Lower leg skin (tissue), 4 donors: ENCODE measurements at regions not wholly inside any gene's neighbourhood (a gene's known extent, or its start where the extent isn't known, plus 50 kb on each side); places are given as distances from the start of the nearest gene placed in this dataset.

Source experiments
- DNase-seq, 2 donors: peaks; one replicate each; pipeline ENCODE4 v3.0.0-alpha.2; 2019; ENCODE audit warnings: low spot score in 2 of 2
- H3K4me3 ChIP-seq: fragments of 200-600 bp; sonication (generic); 2 replicates; pipeline ENCODE4 v1.5.1; 2017; ENCODE audit warnings: mild to moderate bottlenecking, low read depth; ENCODE audit not compliant: poor library complexity, severe bottlenecking
- POLR2A ChIP-seq, 2 donors: fragments of 450-650 bp; IDR thresholded peaks; one replicate each; pipeline ENCODE4 v1.6.1; 2016 to 2017; ENCODE audit warnings: antibody characterized with exemption in 2 of 2, mild to moderate bottlenecking in 1 of 2, moderate library complexity in 1 of 2
- WGBS, 2 donors: methylation state at CpG; one replicate each; pipeline ENCODE4 v1.1.5; 2018; 5-methylcytosine and 5-hydroxymethylcytosine counted together
- intact Hi-C: fragments of 100-400 bp; cut with DNase I; formaldehyde crosslinking; loops from one replicate; pipeline ENCODE4 v1.15.0; 2023; ENCODE audit warnings: low total_unique reads
- TF ChIP-seq, protein P1 (sequence below), 3 donors: fragments of 450-650 bp; IDR thresholded peaks; one replicate each; pipeline ENCODE4 v1.5.1; 2016; ENCODE audit warnings: antibody characterized with exemption in 3 of 3, mild to moderate bottlenecking in 3 of 3, moderate library complexity in 2 of 3

DNA sequence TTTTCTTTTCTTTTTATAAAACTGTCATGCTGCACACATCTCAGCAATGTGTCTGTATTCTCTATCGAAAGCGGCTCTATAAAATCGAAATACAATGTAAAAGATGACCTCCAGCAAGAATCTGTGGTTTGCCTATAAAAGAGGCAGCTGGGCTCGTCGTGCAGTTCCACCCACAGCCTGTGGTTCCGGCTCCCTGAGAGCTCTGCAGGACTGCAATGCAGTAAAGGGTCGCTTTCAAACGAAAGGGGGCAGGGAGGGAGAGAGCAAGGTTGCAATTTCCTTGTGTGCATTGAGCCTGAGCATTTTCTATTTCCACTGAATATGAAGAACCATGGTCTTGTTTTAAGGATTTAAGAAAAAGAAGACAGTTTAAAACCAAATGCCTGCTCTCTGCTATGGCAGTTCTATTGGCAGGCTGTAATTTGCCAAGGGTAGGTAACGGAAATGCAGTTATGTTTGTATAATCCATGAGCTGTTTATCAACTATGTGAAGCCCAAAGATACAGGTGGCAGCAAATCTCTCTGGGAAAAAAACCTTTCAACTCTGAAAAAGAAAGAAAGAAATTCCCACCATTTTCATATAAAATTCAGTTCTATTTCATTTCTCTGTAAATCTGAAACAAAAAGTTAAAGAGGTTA lies 236.5 kb downstream of the HACE1 start:
- DNase-seq = no peak
- no peak overlapping the region for H3K4me3 ChIP-seq
- intact Hi-C loops = no loop called here
- 23 to 29% methylated on average over 9 of the region's 9 CpGs for WGBS, 2 donors
- TF ChIP-seq, protein P1, sequence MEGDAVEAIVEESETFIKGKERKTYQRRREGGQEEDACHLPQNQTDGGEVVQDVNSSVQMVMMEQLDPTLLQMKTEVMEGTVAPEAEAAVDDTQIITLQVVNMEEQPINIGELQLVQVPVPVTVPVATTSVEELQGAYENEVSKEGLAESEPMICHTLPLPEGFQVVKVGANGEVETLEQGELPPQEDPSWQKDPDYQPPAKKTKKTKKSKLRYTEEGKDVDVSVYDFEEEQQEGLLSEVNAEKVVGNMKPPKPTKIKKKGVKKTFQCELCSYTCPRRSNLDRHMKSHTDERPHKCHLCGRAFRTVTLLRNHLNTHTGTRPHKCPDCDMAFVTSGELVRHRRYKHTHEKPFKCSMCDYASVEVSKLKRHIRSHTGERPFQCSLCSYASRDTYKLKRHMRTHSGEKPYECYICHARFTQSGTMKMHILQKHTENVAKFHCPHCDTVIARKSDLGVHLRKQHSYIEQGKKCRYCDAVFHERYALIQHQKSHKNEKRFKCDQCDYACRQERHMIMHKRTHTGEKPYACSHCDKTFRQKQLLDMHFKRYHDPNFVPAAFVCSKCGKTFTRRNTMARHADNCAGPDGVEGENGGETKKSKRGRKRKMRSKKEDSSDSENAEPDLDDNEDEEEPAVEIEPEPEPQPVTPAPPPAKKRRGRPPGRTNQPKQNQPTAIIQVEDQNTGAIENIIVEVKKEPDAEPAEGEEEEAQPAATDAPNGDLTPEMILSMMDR (IDR thresholded peaks at IDR 0.05) = no peak
- TF ChIP-seq POLR2A (IDR thresholded peaks at IDR 0.05) = no peak

DNA sequence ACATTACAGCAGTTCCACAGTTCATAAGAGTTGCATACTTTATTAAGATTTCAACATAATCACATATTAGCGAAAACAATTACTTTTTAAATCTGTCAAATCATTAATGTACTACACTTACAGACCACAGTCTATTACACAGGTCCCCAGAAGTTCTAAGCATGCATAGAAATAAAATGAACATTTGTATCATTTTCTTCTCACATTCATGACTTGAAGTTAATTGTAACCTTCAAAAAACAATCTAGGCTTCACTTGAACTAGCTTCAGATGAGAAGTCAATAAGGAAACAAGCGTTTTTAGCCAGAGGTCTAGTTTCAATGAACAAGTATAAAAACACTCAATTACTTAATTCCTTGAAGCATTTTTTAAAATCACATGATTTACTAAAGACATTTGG lies 238.3 kb downstream of the HACE1 start:
- no peak for DNase-seq
- no peak overlapping the region for H3K4me3 ChIP-seq
- WGBS, 2 donors = 70 to 77% methylated on average over 2 of the region's 2 CpGs
- intact Hi-C loops = no loop called here
- TF ChIP-seq, protein P1 (IDR thresholded peaks at IDR 0.05) = no peak
- no peak for TF ChIP-seq POLR2A (IDR thresholded peaks at IDR 0.05)

DNA sequence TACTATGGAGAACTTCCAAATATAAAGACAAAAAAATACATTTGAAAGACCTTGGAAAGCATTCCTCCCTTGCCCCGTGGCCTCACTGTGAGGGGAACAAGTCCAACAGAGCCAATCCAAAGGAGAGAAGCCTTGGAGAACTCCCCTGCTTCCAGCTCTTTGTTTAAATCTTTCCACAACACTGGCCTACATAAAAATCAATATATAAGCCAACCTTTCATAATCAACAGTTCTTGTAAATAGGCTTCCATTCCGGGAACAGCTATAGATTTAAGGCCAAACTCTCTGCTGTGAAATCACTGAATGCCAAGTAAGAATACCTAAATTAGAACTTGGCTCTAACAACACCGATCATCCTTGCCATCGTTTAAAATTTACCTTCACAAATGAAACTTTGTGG lies 242.1 kb downstream of the HACE1 start:
- intact Hi-C loops = no loop called here
- H3K4me3 ChIP-seq = no peak overlapping the region
- TF ChIP-seq POLR2A (IDR thresholded peaks at IDR 0.05) = no peak
- TF ChIP-seq, protein P1 (IDR thresholded peaks at IDR 0.05) = no peak
- DNase-seq = no peak
- whole genome bisulfite sequencing, 2 donors = 43 to 45% methylated on average over 4 of the region's 4 CpGs

DNA sequence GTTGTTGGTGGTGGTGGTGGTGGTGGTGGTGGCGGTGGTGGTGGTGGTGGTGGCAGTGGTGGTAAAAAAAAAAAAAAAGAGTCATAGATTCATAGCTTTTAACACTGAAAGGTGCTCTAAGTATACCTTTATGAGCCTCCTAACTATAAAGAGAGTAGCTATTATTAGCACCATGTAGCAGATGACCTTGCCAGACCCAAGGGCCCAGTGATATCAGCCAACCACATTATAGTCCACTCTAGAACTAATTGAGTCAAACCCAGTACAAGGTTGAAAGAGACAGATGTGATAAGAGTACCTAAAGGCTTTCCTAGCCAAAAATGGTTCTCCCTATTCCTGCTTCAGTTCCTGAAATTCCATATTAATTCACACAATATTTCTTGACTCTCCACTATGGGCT lies 245.3 kb downstream of the HACE1 start:
- TF ChIP-seq, protein P1 (IDR thresholded peaks at IDR 0.05) = no peak
- TF ChIP-seq POLR2A (IDR thresholded peaks at IDR 0.05) = no peak
- intact Hi-C loops = no loop called here
- no peak for DNase-seq
- 90 to 100% methylated on average over 1 of the region's 1 CpG for WGBS, 2 donors
- H3K4me3 ChIP-seq = no peak overlapping the region

DNA sequence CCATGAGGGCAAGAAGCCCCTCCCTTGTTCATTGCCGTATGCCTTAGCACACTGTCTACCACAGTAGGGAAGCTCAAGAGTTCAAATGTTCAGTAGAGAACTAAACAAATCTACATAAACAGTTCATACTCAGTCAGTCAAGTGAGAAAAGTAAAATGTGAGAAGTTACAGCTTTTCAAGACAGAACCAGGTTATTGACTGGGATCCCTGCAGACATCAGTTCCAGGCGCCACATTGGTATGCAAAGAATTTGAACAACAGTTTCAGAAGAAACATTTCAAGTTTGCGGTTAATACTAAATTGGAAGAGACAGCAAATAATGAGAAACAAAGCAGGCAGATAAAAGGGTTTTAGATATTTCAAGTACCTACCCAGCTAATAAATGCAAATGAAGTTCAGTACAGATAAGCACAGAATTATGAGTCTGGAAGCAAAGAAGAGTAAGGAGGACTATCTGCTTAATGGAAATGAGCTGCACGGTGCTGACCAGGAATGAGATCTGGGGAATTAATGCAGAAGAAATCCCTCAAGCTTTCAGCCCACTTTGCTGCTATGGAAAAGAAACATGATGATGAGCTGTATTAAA lies 246.2 kb downstream of the HACE1 start:
- WGBS, 2 donors = 46 to 54% methylated on average over 4 of the region's 4 CpGs
- no peak overlapping the region for H3K4me3 ChIP-seq
- no peak for TF ChIP-seq POLR2A (IDR thresholded peaks at IDR 0.05)
- intact Hi-C loops = no loop called here
- no peak for DNase-seq

DNA sequence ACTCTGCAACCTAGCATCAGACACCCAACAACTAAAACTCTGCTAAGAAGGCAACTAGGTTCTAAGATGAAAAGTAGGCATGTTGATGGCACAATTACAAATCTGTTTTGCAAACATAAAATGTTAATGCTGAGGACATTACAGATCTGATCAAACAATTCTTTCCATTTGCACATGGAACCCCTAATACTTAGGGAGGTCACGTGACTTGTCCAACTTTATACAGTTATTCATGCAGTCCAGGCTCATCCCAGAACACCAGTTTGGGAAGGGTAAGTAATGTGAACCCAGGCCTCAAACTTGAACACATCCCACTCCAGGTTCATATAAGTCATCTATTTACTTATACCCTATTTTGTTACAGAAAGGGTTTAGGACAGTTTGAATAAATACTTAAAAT lies 247.2 kb downstream of the HACE1 start:
- no peak for DNase-seq
- TF ChIP-seq POLR2A (IDR thresholded peaks at IDR 0.05) = no peak
- TF ChIP-seq, protein P1 (IDR thresholded peaks at IDR 0.05) = no peak
- intact Hi-C loops = no loop called here
- 65 to 97% methylated on average over 1 of the region's 1 CpG for WGBS, 2 donors
- no peak overlapping the region for H3K4me3 ChIP-seq
